ENCODE measurements at regions not wholly inside any gene's neighbourhood (a gene's known extent, or its start where the extent isn't known, plus 50 kb on each side); places are given as distances from the start of the nearest gene placed in this dataset.

GRCh38 chr6:164836486-164836885 is 472.9 kb downstream of the C6orf118 start:
- no peak overlapping the region for H2BK5ac ChIP-seq (ENCODE audit: low read depth, low read length, poor library complexity, severe bottlenecking)
- no peaks in the 10 kb centered on the region for H3K9me1 ChIP-seq (ENCODE audit: insufficient read depth, low read length)
- ATAC-seq (ENCODE audit: low read depth) (no peak), DNase-seq (no peak)
- intact Hi-C loops (cut with micrococcal nuclease): no loop called here
- no peak overlapping the region for H3K4me2 ChIP-seq (ENCODE audit: low read depth, low read length)
- no peak overlapping the region for H4K91ac ChIP-seq (ENCODE audit: insufficient read depth, low read depth, low read length)
- no peak overlapping the region for H2BK15ac ChIP-seq (ENCODE audit: low read depth, low read length)
- TF ChIP-seq MAFK (IDR thresholded peaks at IDR 0.05; ENCODE audit: low read depth, low read length) (no peak), CEBPB (IDR thresholded peaks at IDR 0.05; ENCODE audit: low read depth, low read length) (no peak), RCOR1 (IDR thresholded peaks at IDR 0.05; ENCODE audit: insufficient replicate concordance, low read length) (no peak), ELK1 (IDR thresholded peaks at IDR 0.05; ENCODE audit: borderline replicate concordance, low read depth, low read length) (no peak), POLR2A (IDR thresholded peaks at IDR 0.05; ENCODE audit: low read depth, low read length) (no peak), SMC3 (IDR thresholded peaks at IDR 0.05; ENCODE audit: low read depth, low read length) (no peak)
- H3K4me3 ChIP-seq (ENCODE audit: insufficient read depth, low read depth, low read length): no peak overlapping the region
- H3K36me3 ChIP-seq (ENCODE audit: control insufficient read depth, insufficient read depth, low read length): no peaks in the 10 kb centered on the region
- dilution Hi-C loops (cut with HindIII; ENCODE audit: low sequenced_read_pairs, unreplicated experiment): no loop called here
- H3K79me1 ChIP-seq (ENCODE audit: low read depth in 1 of 2, low read length in 2 of 2): no peaks in the 10 kb centered on the region
- H3K4me1 ChIP-seq (ENCODE audit: control insufficient read depth, insufficient read depth, low read length): no peaks in the 10 kb centered on the region
- no peak overlapping the region for H4K8ac ChIP-seq (ENCODE audit: low read depth in 2 of 2, low read length in 2 of 2)
- no peak overlapping the region for H4K5ac ChIP-seq (ENCODE audit: low read depth, low read length)
- POLR2A ChIA-PET (ENCODE audit: unreplicated experiment): no interaction called here
- H2BK120ac ChIP-seq (ENCODE audit: low read depth, low read length): no peak overlapping the region
- H2AK9ac ChIP-seq (replicated peaks; ENCODE audit: low read depth, low read length, poor library complexity): no peak overlapping the region
- no peak overlapping the region for H2AK5ac ChIP-seq (ENCODE audit: low read depth, low read length)
- H2BK20ac ChIP-seq (ENCODE audit: low read depth, low read length): no peak overlapping the region
- in situ Hi-C loops (cut with MboI; ENCODE audit: low sequenced_read_pairs): no loop called here
- no peak overlapping the region for H3K14ac ChIP-seq (replicated peaks; ENCODE audit: low read depth, low read length)
- no peaks in the 10 kb centered on the region for H3K27me3 ChIP-seq (ENCODE audit: control insufficient read depth, insufficient read depth, low read length)
- peaks cover 17% of the 10 kb centered on the region for H3K9me3 ChIP-seq (ENCODE audit: control insufficient read depth, insufficient read depth, low read length)
- H2AFZ ChIP-seq (replicated peaks; ENCODE audit: low read length, poor library complexity): no peak overlapping the region
- H3K4ac ChIP-seq (ENCODE audit: low read depth, low read length): no peak overlapping the region
- no peak overlapping the region for H3K9ac ChIP-seq (ENCODE audit: low read depth, low read length)
- no peak overlapping the region for H3K56ac ChIP-seq (ENCODE audit: extremely low read depth, insufficient read depth, low read length)
- H3K27ac ChIP-seq (ENCODE audit: insufficient read depth, low read length): no peak overlapping the region
- CTCF ChIA-PET: no interaction called here
- WGBS, 2 experiments (ENCODE audit: extremely low coverage in 2 of 2, insufficient read length in 1 of 2): 70% methylated on average over 2 of the region's 3 CpGs; no CpG with 5 or more reads in 1 of the 2 experiments
- BruUV-seq (replicated peaks): no TSS peak
- no peak overlapping the region for H3K23ac ChIP-seq (ENCODE audit: low read depth, low read length)
- no peaks in the 10 kb centered on the region for H4K20me1 ChIP-seq (ENCODE audit: insufficient read depth, low read length)
- no peak overlapping the region for H3K18ac ChIP-seq (ENCODE audit: low read depth, low read length)

Measured in IMR-90 (cell line).